GM18499 (cell line): ENCODE measurements at regions not wholly inside any gene's neighbourhood (a gene's known extent, or its start where the extent isn't known, plus 50 kb on each side); places are given as distances from the start of the nearest gene placed in this dataset.
A peak's percentile ranks its signal among the peaks of the same experiment; 100 is the strongest.
"Not testable (repeated sequence)": the region's sequence is repeated elsewhere in the genome, so short reads cannot be mapped to it uniquely, and the experiment has no call there.

Source experiments
- ATAC-seq: cut with Tn5 transposase; IDR thresholded peaks from one replicate; pipeline ENCODE4 v1.9.1; 2021; ENCODE audit warnings: moderate number of reproducible peaks; ENCODE audit not compliant: insufficient read depth, unreplicated experiment

GRCh38 chr7:91556956-91557650, 292.9 kb downstream of the FZD1 start:
- no peak for ATAC-seq

GRCh38 chr7:91557789-91558404, 293.7 kb downstream of the FZD1 start:
- peak; percentile 84 for ATAC-seq

- ATAC-seq: no peak
Observed at GRCh38 chr7:91559947-91560346, 295.7 kb downstream of the FZD1 start.

- no peak for ATAC-seq
Observed at GRCh38 chr7:91564101-91564500, 299.9 kb downstream of the FZD1 start.

GRCh38 chr7:91564541-91564940, 300.3 kb downstream of the FZD1 start:
- ATAC-seq: no peak

GRCh38 chr7:91565499-91566401, 301.5 kb downstream of the FZD1 start:
- no peak for ATAC-seq

- ATAC-seq: no peak
Observed at GRCh38 chr7:91566402-91566732, 302.1 kb downstream of the FZD1 start.

GRCh38 chr7:91567081-91568012, 303.1 kb downstream of the FZD1 start:
- no peak for ATAC-seq

GRCh38 chr7:91568138-91568537, 303.9 kb downstream of the FZD1 start:
- ATAC-seq: no peak

GRCh38 chr7:91569728-91570457, 305.7 kb downstream of the FZD1 start:
- no peak for ATAC-seq

GRCh38 chr7:91570560-91570959, 306.3 kb downstream of the FZD1 start:
- no peak for ATAC-seq

GRCh38 chr7:91571601-91572000, 307.4 kb downstream of the FZD1 start:
- no peak for ATAC-seq

GRCh38 chr7:91573405-91573804, 307.1 kb downstream of the MTERF1 start:
- ATAC-seq: no peak

GRCh38 chr7:91576459-91576858, 304.0 kb downstream of the MTERF1 start:
- ATAC-seq: not testable (repeated sequence)

GRCh38 chr7:91579837-91580236, 300.7 kb downstream of the MTERF1 start:
- ATAC-seq: no peak

GRCh38 chr7:91582799-91583477, 297.6 kb downstream of the MTERF1 start:
- ATAC-seq: no peak

GRCh38 chr7:91596287-91596686, 284.2 kb downstream of the MTERF1 start:
- ATAC-seq: no peak

- ATAC-seq: no peak
Observed at GRCh38 chr7:91598791-91599190, 281.7 kb downstream of the MTERF1 start.

- ATAC-seq: no peak
Observed at GRCh38 chr7:91600112-91600511, 280.4 kb downstream of the MTERF1 start.
